GM19452 (cell line): ENCODE measurements at regions not wholly inside any gene's neighbourhood (a gene's known extent, or its start where the extent isn't known, plus 50 kb on each side); places are given as distances from the start of the nearest gene placed in this dataset.

ENCODE experiments used
- ATAC-seq: cut with Tn5 transposase; IDR thresholded peaks from one replicate; pipeline ENCODE4 v1.9.1; 2021; ENCODE audit not compliant: unreplicated experiment

DNA sequence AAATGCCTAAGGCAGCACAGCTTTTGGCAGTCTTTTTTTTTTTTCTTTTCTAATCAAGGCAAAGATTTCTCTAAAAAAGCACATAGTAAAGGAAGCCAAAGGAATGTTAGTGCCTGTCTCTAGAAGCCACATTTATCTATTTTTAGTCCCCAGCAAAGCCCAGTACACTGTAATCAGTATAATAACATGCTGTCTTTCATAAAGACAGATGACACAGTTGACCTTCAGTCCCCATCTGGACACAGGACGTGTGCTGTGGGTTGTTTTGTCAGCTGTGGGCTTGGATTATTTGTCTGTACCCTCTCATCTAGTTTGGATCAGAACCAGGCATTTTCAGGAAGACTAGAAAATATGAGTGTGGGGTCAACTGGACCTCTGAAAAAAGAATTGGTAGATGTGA, 110.4 kb upstream of the CTNNB1 start:
- no peak for ATAC-seq

- ATAC-seq: no peak
Measured at GRCh38 chr3:41089566-41089965, 109.7 kb upstream of the CTNNB1 start.

GRCh38 chr3:41092844-41093243, 106.5 kb upstream of the CTNNB1 start:
- ATAC-seq: no peak

GRCh38 chr3:41093476-41093875, 105.8 kb upstream of the CTNNB1 start:
- ATAC-seq: no peak

DNA sequence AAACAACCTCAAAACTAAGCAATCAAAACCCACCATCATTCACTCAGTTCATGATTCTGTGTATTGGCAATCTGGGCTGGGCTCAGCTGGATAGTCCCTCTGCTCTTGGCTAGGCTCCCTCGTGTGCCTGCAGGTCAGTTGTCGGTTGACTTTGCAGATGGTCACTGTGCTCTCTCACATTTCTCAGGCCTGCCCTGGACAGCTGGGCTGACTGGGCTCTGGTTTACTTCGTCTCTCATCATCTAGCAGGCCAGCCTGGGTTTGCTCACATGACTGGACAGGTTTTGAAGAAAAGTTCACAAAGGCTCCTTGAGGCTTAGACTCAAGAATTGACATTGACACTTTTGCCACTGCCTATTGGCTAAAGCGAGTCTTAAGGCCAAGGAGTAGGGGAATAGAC, 105.0 kb upstream of the CTNNB1 start:
- no peak for ATAC-seq

- no peak for ATAC-seq
Measured at GRCh38 chr3:41095702-41096101, 103.6 kb upstream of the CTNNB1 start.

- no peak for ATAC-seq
Measured at GRCh38 chr3:41097896-41098496, 101.3 kb upstream of the CTNNB1 start.

DNA sequence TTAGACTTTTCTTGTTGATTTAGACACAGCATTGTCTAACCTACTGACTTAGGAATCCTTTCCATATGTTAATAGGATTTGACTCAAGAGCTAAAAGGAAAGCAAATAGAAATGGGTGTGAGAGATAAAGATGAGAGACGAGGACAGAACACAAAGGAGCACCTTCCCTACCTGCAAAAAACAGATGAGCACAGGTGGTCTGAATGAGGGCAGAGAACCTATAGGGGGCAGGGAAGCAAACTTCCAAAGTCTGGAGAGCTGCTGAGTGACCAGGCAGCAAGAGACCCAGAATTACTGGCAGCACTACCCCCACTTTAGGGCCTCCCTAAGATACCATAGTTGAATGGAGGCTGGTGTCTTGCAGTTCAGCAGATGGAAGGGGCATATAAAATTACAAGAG, 98.1 kb upstream of the CTNNB1 start:
- no peak for ATAC-seq

- no peak for ATAC-seq
Measured at GRCh38 chr3:41102053-41102556, 97.2 kb upstream of the CTNNB1 start.

DNA sequence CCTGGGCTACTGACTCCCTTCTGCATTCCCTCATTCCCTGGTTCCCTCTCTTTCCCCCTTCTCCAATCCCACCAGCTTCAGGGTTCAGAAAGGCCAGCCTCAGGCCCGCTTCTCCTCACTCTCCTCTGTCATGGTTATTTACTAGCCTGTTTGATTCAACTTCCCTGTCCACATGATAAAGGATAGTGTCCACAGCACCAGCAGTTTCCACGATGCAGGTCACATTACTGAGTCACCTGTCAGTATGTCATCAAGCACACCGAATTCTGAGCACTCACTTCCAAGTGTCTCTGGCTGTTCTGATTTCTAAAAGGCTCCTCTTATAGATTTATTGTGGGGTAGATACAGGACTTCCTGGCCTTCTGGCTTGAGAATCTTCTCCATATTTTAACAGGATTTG, 96.6 kb upstream of the CTNNB1 start:
- ATAC-seq: no peak

DNA sequence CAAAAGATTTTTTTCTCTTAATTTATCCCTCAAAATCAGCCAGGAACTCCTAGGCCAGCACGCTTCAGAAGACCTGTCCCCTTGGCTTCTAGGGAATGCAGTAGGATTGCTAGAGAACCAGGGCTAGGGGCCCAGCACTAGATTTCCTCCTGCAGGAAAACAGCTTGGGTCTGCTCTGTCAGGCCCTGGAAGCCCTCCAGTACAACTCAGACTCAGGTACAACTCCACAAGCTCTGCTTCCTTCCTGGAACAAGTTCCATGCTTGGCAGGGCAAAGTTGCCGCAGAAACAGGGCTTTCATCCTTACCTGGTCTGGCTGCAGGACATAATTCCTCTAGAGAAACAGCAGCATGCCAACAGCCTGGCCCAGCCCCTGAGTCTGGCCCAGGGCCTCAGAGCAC, 96.1 kb upstream of the CTNNB1 start:
- no peak for ATAC-seq

GRCh38 chr3:41104147-41104546, 95.2 kb upstream of the CTNNB1 start:
- ATAC-seq: no peak

- ATAC-seq: no peak
Measured at GRCh38 chr3:41106691-41107090, 92.6 kb upstream of the CTNNB1 start.

DNA sequence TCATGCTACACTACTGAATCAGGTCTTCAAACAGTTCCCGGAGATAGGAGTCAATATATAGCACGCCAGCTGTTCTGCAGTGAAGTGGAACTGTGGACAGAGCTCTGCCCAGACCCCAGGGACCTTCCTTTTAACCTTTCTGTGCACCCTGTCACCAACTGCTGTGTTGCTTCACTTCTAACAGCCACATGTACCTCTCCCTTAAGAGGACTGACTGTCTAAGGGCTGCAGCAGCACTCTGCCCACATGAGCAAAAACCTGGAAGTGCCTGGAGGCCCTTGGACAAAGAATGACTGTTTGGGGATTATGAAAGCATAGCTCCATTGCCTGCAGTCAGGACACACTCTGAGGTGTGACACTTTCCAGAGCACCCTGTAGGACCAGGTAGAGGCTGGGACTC, 88.3 kb upstream of the CTNNB1 start:
- no peak for ATAC-seq

DNA sequence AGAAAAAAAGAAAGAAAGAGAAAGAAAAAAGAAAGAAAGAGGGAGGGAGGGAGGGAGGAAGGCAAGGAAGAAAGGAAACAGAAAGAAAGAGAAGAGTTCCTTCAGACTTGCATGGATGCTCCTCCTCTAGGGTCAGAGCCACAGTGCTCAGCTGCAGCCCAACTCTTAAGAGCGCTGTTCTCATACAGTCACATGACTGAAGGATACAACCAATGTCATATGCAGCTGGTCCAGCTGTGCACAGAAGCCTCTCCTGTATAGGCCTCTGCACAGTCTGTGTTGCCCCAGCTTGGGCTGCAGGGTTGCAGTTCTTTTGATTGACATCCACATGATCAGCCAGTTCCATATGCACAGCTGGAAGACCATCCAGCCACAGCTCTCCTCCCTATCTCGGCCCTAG, 86.8 kb upstream of the CTNNB1 start:
- no peak for ATAC-seq

- no peak for ATAC-seq
Measured at GRCh38 chr3:41115069-41115468, 84.2 kb upstream of the CTNNB1 start.

- no peak for ATAC-seq
Measured at GRCh38 chr3:41116851-41117250, 82.5 kb upstream of the CTNNB1 start.

DNA sequence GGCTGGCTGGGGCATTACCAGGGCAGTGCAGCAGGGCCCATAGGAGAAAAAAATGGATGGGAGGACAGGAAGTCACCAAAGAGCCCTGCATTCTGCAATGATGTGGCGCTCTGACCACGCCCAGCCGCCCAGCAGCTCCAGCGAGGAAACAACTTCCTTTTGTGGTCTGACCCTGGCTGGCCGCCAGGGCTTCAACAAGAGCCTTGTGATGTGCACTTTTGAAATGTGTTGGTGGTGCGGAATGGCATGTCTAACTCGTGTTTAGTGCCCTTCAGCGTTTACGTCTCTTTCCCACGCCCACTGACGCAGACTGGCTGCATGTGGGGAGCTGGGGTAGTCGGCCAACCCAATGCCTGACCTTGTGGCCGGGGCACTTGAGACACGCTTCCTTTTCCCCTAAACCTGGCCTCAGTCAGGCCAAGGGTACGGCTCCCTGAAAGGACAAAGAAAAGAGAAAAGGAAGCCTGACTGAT, 81.9 kb upstream of the CTNNB1 start:
- ATAC-seq: peak; percentile 92

GRCh38 chr3:41118461-41119390, 80.6 kb upstream of the CTNNB1 start:
- no peak for ATAC-seq

- ATAC-seq: no peak
Measured at GRCh38 chr3:41120460-41120859, 78.8 kb upstream of the CTNNB1 start.

- ATAC-seq: no peak
Measured at GRCh38 chr3:41125258-41125657, 74.0 kb upstream of the CTNNB1 start.

- no peak for ATAC-seq
Measured at GRCh38 chr3:41126472-41126871, 72.8 kb upstream of the CTNNB1 start.
